Esophagus (tissue), 2 donors: ENCODE measurements at regions not wholly inside any gene's neighbourhood (a gene's known extent, or its start where the extent isn't known, plus 50 kb on each side); places are given as distances from the start of the nearest gene placed in this dataset.
"Not testable (repeated sequence)": the region's sequence is repeated elsewhere in the genome, so short reads cannot be mapped to it uniquely, and the experiment has no call there.

Experiments used
- H3K27ac ChIP-seq, 2 donors: one replicate each; pipeline ENCODE4 v1.5.1; 2013; ENCODE audit warnings: low read depth in 2 of 2, mild to moderate bottlenecking in 2 of 2, inconsistent platforms in 1 of 2, low read length in 1 of 2, moderate library complexity in 1 of 2
- H3K27me3 ChIP-seq, 2 donors: one replicate each; pipeline ENCODE4 v1.6.1; 2013; ENCODE audit warnings: low read length in 2 of 2, control low read depth in 1 of 2, mild to moderate bottlenecking in 1 of 2; ENCODE audit not compliant: insufficient read depth in 2 of 2, control insufficient read depth in 1 of 2
- H3K36me3 ChIP-seq, 2 donors: one replicate each; pipeline ENCODE4 v1.6.1; 2013; ENCODE audit warnings: low read length in 1 of 2; ENCODE audit not compliant: control insufficient read depth in 2 of 2, insufficient read depth in 2 of 2
- H3K4me1 ChIP-seq, 2 donors: one replicate each; pipeline ENCODE4 v1.6.1; 2013; ENCODE audit warnings: low read length in 1 of 2; ENCODE audit not compliant: control insufficient read depth in 2 of 2, insufficient read depth in 2 of 2
- H3K4me3 ChIP-seq, 2 donors: one replicate each; pipeline ENCODE4 v1.5.1; 2013; ENCODE audit warnings: low read length in 2 of 2, mild to moderate bottlenecking in 2 of 2, low read depth in 1 of 2, moderate library complexity in 1 of 2
- H3K9me3 ChIP-seq, 2 donors: one replicate each; pipeline ENCODE4 v1.6.1; 2013; ENCODE audit warnings: mild to moderate bottlenecking in 2 of 2, low read depth in 1 of 2, low read length in 1 of 2, moderate library complexity in 1 of 2; ENCODE audit not compliant: control insufficient read depth in 2 of 2, insufficient read depth in 1 of 2
- WGBS, 2 donors: extraction: QIAGEN DNeasy Blood & Tissue Kit; methylation state at CpG; one replicate each; pipeline ENCODE4 v1.1.7; 2013; 5-methylcytosine and 5-hydroxymethylcytosine counted together
- donor health status: healthy with polysubstance abuse.
- donor health status: Bipolar disorder and iron deficiency.

DNA sequence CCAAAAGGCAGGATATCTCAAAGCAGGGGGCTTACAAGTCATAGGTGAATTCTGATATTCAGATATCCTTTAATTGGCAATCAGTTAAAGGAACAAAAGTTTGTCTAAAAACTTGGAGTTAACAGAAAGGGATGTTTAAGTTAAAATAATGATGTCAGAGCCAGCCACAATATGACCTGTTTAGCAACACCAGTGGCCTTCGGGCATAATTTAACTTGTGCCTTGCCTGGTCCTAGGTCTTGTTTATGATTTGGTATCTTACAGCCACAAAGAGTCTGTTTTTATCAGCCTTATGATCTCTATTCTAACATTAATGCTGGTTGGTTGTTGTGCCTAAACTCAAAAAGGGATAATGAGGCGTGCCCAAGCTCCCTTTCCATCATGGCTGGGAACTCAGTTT, 252.9 kb downstream of the RNF152 start:
- no peaks in the 10 kb centered on the region for H3K36me3 ChIP-seq
- H3K27ac ChIP-seq, result no peak overlapping the region
- WGBS, 2 donors, result 95 to 97% methylated on average over 2 of the region's 2 CpGs
- no peaks in the 10 kb centered on the region for H3K27me3 ChIP-seq
- peaks cover 0 to 4% of the 10 kb centered on the region in 2 donors for H3K4me1 ChIP-seq
- H3K9me3 ChIP-seq, result no peaks in the 10 kb centered on the region
- no peak overlapping the region for H3K4me3 ChIP-seq

DNA sequence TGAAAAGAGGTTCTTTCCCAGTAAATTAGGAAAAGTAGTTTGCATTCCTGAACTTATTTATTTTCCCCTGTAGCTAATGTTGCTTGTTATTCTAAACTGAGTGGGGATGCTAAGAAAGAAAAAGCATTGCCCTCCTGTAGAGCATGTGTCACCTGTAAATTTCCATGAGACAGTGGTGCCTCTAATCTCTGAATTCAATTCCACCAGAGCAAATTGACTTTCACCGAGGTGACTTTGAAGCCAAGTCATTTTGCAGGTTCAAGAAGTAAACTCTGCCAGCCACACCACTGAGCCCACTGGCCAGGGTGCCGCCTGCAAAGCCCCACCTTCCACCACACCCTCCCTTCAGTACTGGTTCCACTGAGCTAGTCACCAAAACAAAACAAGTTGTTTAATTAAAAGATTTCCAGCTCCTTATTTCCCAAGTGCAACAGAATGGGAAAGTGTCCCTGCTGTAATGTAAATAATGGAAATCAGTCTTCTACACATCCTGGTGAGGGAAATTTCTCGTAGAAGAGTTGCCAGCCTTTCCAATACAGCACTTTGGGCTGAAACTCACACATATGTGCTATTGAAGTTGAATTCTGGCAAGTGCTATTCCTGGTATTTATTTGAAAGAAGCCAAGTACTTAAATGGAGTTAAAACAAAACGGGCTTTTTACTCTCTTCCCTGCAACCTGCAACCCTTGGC, 254.8 kb downstream of the RNF152 start:
- H3K27ac ChIP-seq, result peak overlapping the region in 1 of 2 donors; percentile 65
- H3K27me3 ChIP-seq, result no peaks in the 10 kb centered on the region
- H3K4me1 ChIP-seq, result peaks cover 0 to 4% of the 10 kb centered on the region in 2 donors
- no peak overlapping the region for H3K4me3 ChIP-seq
- H3K9me3 ChIP-seq, result no peaks in the 10 kb centered on the region
- 33 to 35% methylated on average over 4 of the region's 4 CpGs for WGBS, 2 donors
- H3K36me3 ChIP-seq, result no peaks in the 10 kb centered on the region

DNA sequence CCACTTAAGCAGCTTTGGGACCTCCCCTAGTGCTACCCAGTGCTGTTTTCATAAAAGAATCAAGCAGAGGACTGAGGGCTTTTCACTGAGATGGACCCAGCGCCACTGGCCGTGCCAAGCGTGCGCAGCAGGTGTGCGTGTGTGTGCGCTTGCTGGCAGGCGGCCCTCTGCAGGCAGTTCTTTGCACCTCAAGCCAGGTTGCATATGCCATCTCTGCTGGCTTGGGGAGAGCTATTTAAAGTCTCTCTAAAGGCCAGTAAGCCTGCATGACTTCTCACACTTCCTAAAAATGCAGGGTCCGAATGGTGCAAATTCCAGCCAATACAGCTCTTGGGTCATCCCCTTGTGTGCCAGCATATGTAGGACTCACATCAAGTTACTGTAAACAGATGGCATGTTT, 255.5 kb downstream of the RNF152 start:
- Histone ChIP-seq H3K4me3 (no peak overlapping the region), H3K27ac (no peak overlapping the region), H3K9me3 (no peaks in the 10 kb centered on the region), H3K27me3 (no peaks in the 10 kb centered on the region), H3K36me3 (no peaks in the 10 kb centered on the region), H3K4me1 (peaks cover 0 to 4% of the 10 kb centered on the region in 2 donors)
- WGBS, 2 donors, result 76 to 89% methylated on average over 8 of the region's 8 CpGs

DNA sequence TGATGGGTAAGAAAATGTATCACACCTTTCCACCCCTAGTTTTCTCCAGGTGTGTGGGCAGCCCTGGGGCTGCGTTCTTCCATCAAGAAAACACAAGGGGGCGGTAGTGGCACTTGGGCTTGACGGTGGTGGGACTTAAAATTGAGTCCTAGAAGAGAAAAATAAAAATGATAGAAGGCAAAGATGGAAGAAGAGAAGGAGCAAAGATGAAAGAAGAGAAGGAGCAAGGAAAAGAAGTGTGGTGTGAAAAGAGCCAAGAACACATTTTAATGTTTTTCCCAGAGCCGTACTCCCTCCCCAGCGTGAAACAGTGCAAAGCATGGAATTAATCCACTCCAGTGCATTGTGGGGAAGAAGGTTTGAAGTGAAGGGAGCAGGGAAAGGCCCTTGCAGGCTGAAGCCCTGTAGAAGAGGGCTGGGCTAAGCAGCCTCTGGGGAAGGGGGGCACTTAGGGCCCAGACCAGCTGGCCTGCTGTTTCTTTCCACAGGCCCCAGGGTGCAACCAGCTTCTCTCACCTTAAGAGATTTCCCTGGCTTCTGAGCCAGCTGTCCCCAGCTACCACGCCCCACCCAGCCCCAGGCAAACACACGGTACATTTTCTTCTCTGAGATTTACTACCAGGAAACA, 256.8 kb downstream of the RNF152 start:
- no peaks in the 10 kb centered on the region for H3K36me3 ChIP-seq
- peaks cover 0 to 4% of the 10 kb centered on the region in 2 donors for H3K4me1 ChIP-seq
- H3K27me3 ChIP-seq, result no peaks in the 10 kb centered on the region
- no peaks in the 10 kb centered on the region for H3K9me3 ChIP-seq
- WGBS, 2 donors, result 11 to 20% methylated on average over 7 of the region's 7 CpGs
- H3K27ac ChIP-seq, result peak overlapping the region; percentile 28 to 57
- H3K4me3 ChIP-seq, result no peak overlapping the region

DNA sequence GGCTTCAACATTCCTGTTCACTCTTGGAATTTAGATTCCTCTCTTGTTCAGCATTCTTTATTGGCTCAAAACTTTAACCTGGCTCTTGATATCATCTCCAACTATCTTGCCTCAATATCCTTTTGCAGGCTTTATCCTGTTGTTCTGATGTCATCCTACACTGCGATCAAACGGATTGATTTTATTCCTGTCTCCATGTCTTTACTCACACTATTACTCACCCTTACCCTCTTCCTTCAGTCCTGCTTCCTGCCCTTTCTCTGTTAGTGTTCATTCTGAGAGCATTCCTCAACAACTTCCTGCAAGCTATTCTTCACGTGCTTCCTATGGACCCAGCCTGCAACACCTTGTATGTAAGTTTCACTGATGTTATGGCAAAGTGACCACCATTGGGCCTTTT, 264.7 kb downstream of the RNF152 start:
- WGBS, 2 donors, result 37 to 48% methylated on average over 3 of the region's 3 CpGs
- H3K4me3 ChIP-seq, result no peak overlapping the region

DNA sequence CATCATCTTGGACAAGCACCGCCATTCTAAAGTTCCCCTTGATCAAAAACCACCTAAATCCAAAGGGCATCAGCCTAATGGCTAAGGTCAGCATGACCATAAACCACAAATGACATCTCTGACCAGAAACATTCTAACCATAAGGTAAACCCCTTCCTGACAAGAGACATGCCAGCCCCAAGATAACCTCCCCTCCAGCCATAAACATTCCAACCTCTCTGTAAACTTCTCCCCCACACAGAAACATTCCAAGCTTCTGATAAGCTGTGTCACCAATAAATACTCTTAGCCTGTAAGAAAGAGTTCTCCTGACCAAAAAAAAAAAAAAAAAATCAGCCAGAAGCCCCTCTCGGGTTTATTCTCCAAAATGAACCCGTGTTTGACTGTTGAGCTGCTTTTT, 268.2 kb downstream of the RNF152 start:
- not testable (repeated sequence) for H3K9me3 ChIP-seq, H3K27me3 ChIP-seq, H3K27ac ChIP-seq, H3K36me3 ChIP-seq, H3K4me1 ChIP-seq, H3K4me3 ChIP-seq
- WGBS, 2 donors, result 91 to 93% methylated on average over 3 of the region's 3 CpGs

More for the DNA sequence above, 264.7 kb downstream of the RNF152 start:
- no peaks in the 10 kb centered on the region for H3K4me1 ChIP-seq
- no peaks in the 10 kb centered on the region for H3K36me3 ChIP-seq
- no peaks in the 10 kb centered on the region for H3K9me3 ChIP-seq
- no peaks in the 10 kb centered on the region for H3K27me3 ChIP-seq
- H3K27ac ChIP-seq, result no peak overlapping the region

DNA sequence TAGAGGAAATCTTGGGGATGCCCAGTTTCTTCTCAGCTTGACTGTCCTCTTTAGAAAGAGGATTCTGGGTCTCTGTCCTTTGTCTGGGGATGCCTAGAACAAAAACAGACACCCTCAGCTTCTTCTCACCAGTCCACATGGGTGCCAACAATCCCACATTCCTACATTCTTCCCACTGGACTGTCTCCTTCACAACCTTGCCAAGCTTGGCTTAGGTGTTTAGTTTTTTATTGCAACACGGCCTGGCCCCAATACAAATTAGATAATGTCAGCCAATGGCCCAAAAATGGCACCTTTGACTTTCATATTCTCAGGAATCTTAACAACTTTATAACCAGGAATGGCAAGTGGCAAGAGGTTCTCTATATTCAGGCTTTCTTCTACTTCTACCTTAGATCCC, 273.0 kb downstream of the RNF152 start:
- H3K27me3 ChIP-seq, result no peaks in the 10 kb centered on the region
- no peak overlapping the region for H3K27ac ChIP-seq
- no peaks in the 10 kb centered on the region for H3K36me3 ChIP-seq
- no peaks in the 10 kb centered on the region for H3K4me1 ChIP-seq
- 47 to 58% methylated on average over 1 of the region's 1 CpG for WGBS, 2 donors
- H3K4me3 ChIP-seq, result no peak overlapping the region
- H3K9me3 ChIP-seq, result no peaks in the 10 kb centered on the region

DNA sequence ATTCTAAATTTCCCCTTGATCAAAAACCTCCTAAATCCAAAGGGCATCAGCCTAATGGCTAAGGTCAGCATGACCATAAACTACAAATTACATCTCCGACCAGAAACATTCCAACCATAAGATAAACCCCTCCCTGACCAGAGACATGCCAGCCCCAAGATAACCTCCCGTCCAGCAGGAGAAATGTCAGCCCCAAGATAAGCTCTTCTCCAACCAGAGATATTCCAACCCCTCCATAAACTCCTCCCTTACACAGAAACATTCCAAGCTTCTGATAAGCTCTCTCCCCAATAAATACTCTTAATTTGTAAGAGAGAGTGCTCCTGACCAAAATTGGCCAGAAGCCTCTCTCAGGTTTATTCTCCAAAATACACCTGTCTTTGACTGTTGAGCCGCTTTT, 274.0 kb downstream of the RNF152 start:
- H3K4me1 ChIP-seq, result no peaks in the 10 kb centered on the region
- 89 to 90% methylated on average over 3 of the region's 3 CpGs for WGBS, 2 donors
- no peak overlapping the region for H3K27ac ChIP-seq
- H3K27me3 ChIP-seq, result no peaks in the 10 kb centered on the region
- H3K9me3 ChIP-seq, result no peaks in the 10 kb centered on the region
- no peak overlapping the region for H3K4me3 ChIP-seq
- no peaks in the 10 kb centered on the region for H3K36me3 ChIP-seq

DNA sequence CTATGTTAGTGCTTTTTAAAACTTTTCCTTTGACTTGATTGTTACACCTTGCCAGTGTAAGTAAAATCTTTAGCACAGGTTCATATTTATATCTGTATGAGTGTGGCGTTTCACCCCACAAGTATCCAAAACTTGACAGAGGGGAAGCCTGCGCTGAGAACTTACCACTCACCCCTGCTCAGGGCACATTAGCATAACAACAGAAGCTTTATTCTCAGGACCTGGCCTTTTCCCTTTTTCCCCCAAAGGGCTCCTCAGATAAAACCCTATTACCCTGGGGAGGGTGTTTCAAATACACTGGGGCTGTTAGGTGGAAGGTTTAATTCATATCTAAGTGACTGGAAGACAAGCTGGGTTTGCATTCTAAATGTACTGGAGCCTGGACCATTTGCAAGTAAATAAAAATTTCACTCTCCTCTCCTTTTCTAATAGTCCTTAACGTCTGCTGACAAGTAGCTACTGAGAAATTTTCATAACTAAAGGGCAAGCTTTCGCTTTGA, 276.6 kb downstream of the RNF152 start:
- no peaks in the 10 kb centered on the region for H3K36me3 ChIP-seq
- no peak overlapping the region for H3K27ac ChIP-seq
- 88 to 89% methylated on average over 4 of the region's 4 CpGs for WGBS, 2 donors
- no peaks in the 10 kb centered on the region for H3K4me1 ChIP-seq
- H3K4me3 ChIP-seq, result no peak overlapping the region
- no peaks in the 10 kb centered on the region for H3K27me3 ChIP-seq
- H3K9me3 ChIP-seq, result no peaks in the 10 kb centered on the region

DNA sequence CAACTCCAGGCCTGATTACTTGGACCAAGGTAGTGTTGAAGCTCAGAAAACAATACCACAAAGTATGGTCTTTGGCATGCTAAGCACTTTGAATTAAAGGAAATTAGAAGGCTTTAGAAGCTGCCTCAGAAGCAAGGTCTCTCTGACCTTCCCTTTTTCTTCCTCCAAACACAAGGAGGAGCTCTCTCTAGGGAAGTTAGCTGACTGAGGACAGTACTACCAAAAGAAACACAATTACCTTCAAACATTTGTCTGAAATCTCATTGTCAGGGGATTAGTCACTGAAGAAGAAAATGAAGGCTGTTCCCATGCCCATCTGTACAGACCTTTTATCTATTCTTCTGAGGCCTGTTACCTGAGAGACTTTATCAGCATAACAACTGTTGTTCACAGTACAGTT, 279.3 kb downstream of the CDH20 start:
- no peak overlapping the region for H3K27ac ChIP-seq
- H3K4me3 ChIP-seq, result no peak overlapping the region
- no peaks in the 10 kb centered on the region for H3K9me3 ChIP-seq

More for the DNA sequence above, 279.3 kb downstream of the CDH20 start:
- Histone ChIP-seq H3K27me3 (no peaks in the 10 kb centered on the region), H3K4me1 (no peaks in the 10 kb centered on the region), H3K36me3 (no peaks in the 10 kb centered on the region)
